H9 (cell line): ENCODE measurements at regions not wholly inside any gene's neighbourhood (a gene's known extent, or its start where the extent isn't known, plus 50 kb on each side); places are given as distances from the start of the nearest gene placed in this dataset.

ENCODE experiments used
- DNase-seq: peaks from one replicate; pipeline ENCODE4 v3.0.0-alpha.2; 2017
- H2AFZ ChIP-seq: one replicate; pipeline ENCODE4 v1.6.1; 2013; ENCODE audit warnings: mild to moderate bottlenecking, low read length, control low read depth, moderate library complexity
- H2AK5ac ChIP-seq: 2 replicates; pipeline ENCODE4 v1.6.1; 2013; ENCODE audit warnings: low read length, control low read depth, mixed read lengths; ENCODE audit not compliant: insufficient read length
- H2BK120ac ChIP-seq: one replicate; pipeline ENCODE4 v1.6.1; 2013; ENCODE audit warnings: low read depth, mild to moderate bottlenecking, low read length, control low read depth, inconsistent platforms; ENCODE audit not compliant: poor library complexity, severe bottlenecking
- H2BK12ac ChIP-seq: 2 replicates; pipeline ENCODE4 v1.6.1; 2013; ENCODE audit warnings: low read length, control low read depth, mixed read lengths, low read depth; ENCODE audit not compliant: insufficient read length
- H2BK15ac ChIP-seq: 2 replicates; pipeline ENCODE4 v1.6.1; 2013; ENCODE audit warnings: low read depth, low read length, control low read depth
- H2BK20ac ChIP-seq: one replicate; pipeline ENCODE4 v1.6.1; 2013; ENCODE audit warnings: low read depth, mild to moderate bottlenecking, low read length, control low read depth, inconsistent platforms; ENCODE audit not compliant: poor library complexity, severe bottlenecking
- H2BK5ac ChIP-seq: 2 replicates; pipeline ENCODE4 v1.6.1; 2013; ENCODE audit warnings: low read length, control low read depth, mixed read lengths; ENCODE audit not compliant: insufficient read length
- H3K14ac ChIP-seq: 2 replicates; pipeline ENCODE4 v1.6.1; 2013; ENCODE audit warnings: low read length, control low read depth; ENCODE audit not compliant: insufficient read depth
- H3K18ac ChIP-seq: 2 replicates; pipeline ENCODE4 v1.6.1; 2013; ENCODE audit warnings: low read depth, mild to moderate bottlenecking, mixed read lengths, low read length, control low read depth; ENCODE audit not compliant: insufficient read length
- H3K23ac ChIP-seq: 2 replicates; pipeline ENCODE4 v1.6.1; 2013; ENCODE audit warnings: low read length, control low read depth, mixed read lengths, low read depth; ENCODE audit not compliant: insufficient read length
- H3K23me2 ChIP-seq: 2 replicates; pipeline ENCODE4 v1.6.1; 2013; ENCODE audit warnings: low read depth, mild to moderate bottlenecking, mixed read lengths, low read length, control low read depth; ENCODE audit not compliant: insufficient read length, poor library complexity, severe bottlenecking
- H3K27ac ChIP-seq: 2 replicates; pipeline ENCODE4 v1.5.1; 2013; ENCODE audit warnings: low read length, control low read depth, mixed read lengths, low read depth; ENCODE audit not compliant: insufficient read length
- H3K27me3 ChIP-seq: 2 replicates; pipeline ENCODE4 v1.6.1; 2013; ENCODE audit warnings: low read length, control low read depth, inconsistent platforms; ENCODE audit not compliant: insufficient read depth
- H3K4ac ChIP-seq: 2 replicates; pipeline ENCODE4 v1.6.1; 2013; ENCODE audit warnings: low read depth, mild to moderate bottlenecking, control low read depth, inconsistent platforms, low read length, moderate library complexity
- H3K4me1 ChIP-seq: 2 replicates; pipeline ENCODE4 v1.6.1; 2013; ENCODE audit warnings: low read length, control low read depth, inconsistent platforms; ENCODE audit not compliant: insufficient read depth
- H3K4me2 ChIP-seq: 2 replicates; pipeline ENCODE4 v1.6.1; 2013; ENCODE audit warnings: low read length, control low read depth, mixed read lengths; ENCODE audit not compliant: insufficient read length, insufficient read depth
- H3K56ac ChIP-seq: 2 replicates; pipeline ENCODE4 v1.6.1; 2013; ENCODE audit warnings: low read depth, mild to moderate bottlenecking, mixed read lengths, low read length, control low read depth; ENCODE audit not compliant: insufficient read length
- H3K79me1 ChIP-seq: 2 replicates; pipeline ENCODE4 v1.6.1; 2013; ENCODE audit warnings: low read depth, mild to moderate bottlenecking, moderate library complexity, low read length, control low read depth, inconsistent platforms; ENCODE audit not compliant: insufficient read depth, poor library complexity, severe bottlenecking
- H3K79me2 ChIP-seq: 2 replicates; pipeline ENCODE4 v1.6.1; 2013; ENCODE audit warnings: low read length, control low read depth, inconsistent platforms; ENCODE audit not compliant: insufficient read depth
- H3K9ac ChIP-seq: 2 replicates; pipeline ENCODE4 v1.6.1; 2013; ENCODE audit warnings: low read length, control low read depth, mixed read lengths; ENCODE audit not compliant: insufficient read length; ENCODE audit errors: extremely low read depth
- H3K9me3 ChIP-seq: one replicate; pipeline ENCODE4 v1.6.1; 2013; ENCODE audit warnings: low read depth, low read length, inconsistent platforms; ENCODE audit not compliant: control insufficient read depth
- H3T11ph ChIP-seq: one replicate; pipeline ENCODE4 v1.6.1; 2013; ENCODE audit warnings: mild to moderate bottlenecking, low read length, control low read depth, inconsistent platforms
- H4K20me1 ChIP-seq: one replicate; pipeline ENCODE4 v1.6.1; 2013; ENCODE audit not compliant: control insufficient read depth, insufficient read length, insufficient read depth
- H4K5ac ChIP-seq: 2 replicates; pipeline ENCODE4 v1.6.1; 2013; ENCODE audit warnings: low read depth, mild to moderate bottlenecking, mixed read lengths, low read length, control low read depth; ENCODE audit not compliant: insufficient read length
- H4K8ac ChIP-seq: replicated peaks from 2 replicates; pipeline ENCODE4 v1.6.1; 2013; ENCODE audit warnings: low read length, control low read depth, mixed read lengths, low read depth; ENCODE audit not compliant: insufficient read length
- H4K91ac ChIP-seq: 2 replicates; pipeline ENCODE4 v1.6.1; 2013; ENCODE audit warnings: low read depth, mild to moderate bottlenecking, moderate library complexity, mixed read lengths, low read length, control low read depth; ENCODE audit not compliant: insufficient read length
- H3K27ac Mint-ChIP-seq, 3 experiments: 2 replicates in 2 of 3; 3 replicates in 1 of 3; pipeline ENCODE4 v1.8.0; 2020 to 2021; ENCODE audit warnings: mixed read lengths in 3 of 3, mild to moderate bottlenecking in 1 of 3, moderate library complexity in 1 of 3
- H3K27me3 Mint-ChIP-seq: 2 replicates; pipeline ENCODE4 v1.8.0; 2021; ENCODE audit warnings: low read depth, mild to moderate bottlenecking, moderate library complexity, mixed read lengths
- H3K36me3 Mint-ChIP-seq, 3 experiments: 2 replicates in 2 of 3; 3 replicates in 1 of 3; pipeline ENCODE4 v1.8.0; 2020 to 2021; ENCODE audit warnings: low read depth in 3 of 3, mixed read lengths in 3 of 3; ENCODE audit not compliant: insufficient read depth in 1 of 3
- H3K4me1 Mint-ChIP-seq, 2 experiments: 2 replicates each; pipeline ENCODE4 v1.8.0; 2020; ENCODE audit warnings: mixed read lengths in 2 of 2
- H3K4me3 Mint-ChIP-seq, 2 experiments: 2 replicates in 1 of 2; 3 replicates in 1 of 2; pipeline ENCODE4 v1.8.0; 2020 to 2021; ENCODE audit warnings: mild to moderate bottlenecking in 2 of 2, mixed read lengths in 2 of 2, moderate library complexity in 1 of 2
- H3K9me3 Mint-ChIP-seq, 2 experiments: 2 replicates in 1 of 2; 3 replicates in 1 of 2; pipeline ENCODE4 v1.8.0; 2020; ENCODE audit warnings: mild to moderate bottlenecking in 2 of 2, mixed read lengths in 2 of 2, moderate library complexity in 1 of 2
- WGBS: extraction: QIAGEN DNeasy Blood & Tissue Kit; methylation state at CpG from one replicate; pipeline ENCODE4 v1.1.7; 2013; ENCODE audit warnings: missing lambda C conversion rate, low lambda C conversion rate, mixed read lengths; ENCODE audit not compliant: insufficient read length; ENCODE audit errors: extremely low coverage; 5-methylcytosine and 5-hydroxymethylcytosine counted together
- TF ChIP-seq, protein P1 (sequence below): fragments of 200-600 bp; sonication (generic); conservative IDR thresholded peaks from 3 replicates; pipeline ENCODE4 v1.8.0; 2021; ENCODE audit warnings: antibody characterized with exemption, mild to moderate bottlenecking

DNA sequence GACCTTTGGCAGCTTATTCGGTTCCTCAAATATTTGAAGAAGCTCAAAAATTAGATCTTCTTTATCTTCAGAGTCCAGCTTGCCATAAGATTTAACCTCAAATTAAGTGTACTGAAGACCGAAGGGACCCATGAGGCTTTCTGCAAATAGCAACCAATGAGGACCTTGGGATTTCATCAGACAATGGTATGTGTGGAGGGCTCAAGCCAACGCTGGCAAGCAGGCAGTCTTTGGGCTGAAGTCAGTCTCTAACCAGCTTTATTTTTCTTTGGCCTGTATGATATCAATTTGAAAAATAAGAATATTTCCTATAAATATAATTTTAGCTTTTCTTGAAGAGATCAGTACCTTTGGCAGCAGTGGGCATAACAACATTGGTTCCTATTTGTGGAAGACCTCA, 692.7 kb downstream of the MCTP2 start:
- H3K27ac ChIP-seq, result no peak overlapping the region
- no peak overlapping the region for H4K5ac ChIP-seq
- no peaks in the 10 kb centered on the region for H3K79me2 ChIP-seq
- no CpG with 5 or more reads among the region's 3 CpGs for WGBS
- H3K27ac Mint-ChIP-seq, result no peak overlapping the region
- no peak overlapping the region for H3K9ac ChIP-seq
- no peak for DNase-seq
- no peaks in the 10 kb centered on the region for H3K9me3 ChIP-seq
- no peak overlapping the region for H3T11ph ChIP-seq
- H2BK15ac ChIP-seq, result no peak overlapping the region
- H2BK12ac ChIP-seq, result no peak overlapping the region
- H4K8ac ChIP-seq, result no peak overlapping the region
- H3K79me1 ChIP-seq, result no peaks in the 10 kb centered on the region
- H3K36me3 Mint-ChIP-seq, result no peaks in the 10 kb centered on the region
- no peak overlapping the region for H2BK20ac ChIP-seq
- no peaks in the 10 kb centered on the region for H3K4me1 Mint-ChIP-seq
- no peak overlapping the region for H2BK5ac ChIP-seq
- no peak overlapping the region for H3K56ac ChIP-seq
- no peak overlapping the region for H2AFZ ChIP-seq
- no peaks in the 10 kb centered on the region for H3K27me3 ChIP-seq
- no peak overlapping the region for H3K4ac ChIP-seq
- H3K9me3 Mint-ChIP-seq, result no peaks in the 10 kb centered on the region; a peak in 1 of 5 replicates
- H3K4me1 ChIP-seq, result no peaks in the 10 kb centered on the region
- no peaks in the 10 kb centered on the region for H4K20me1 ChIP-seq
- TF ChIP-seq, protein P1, sequence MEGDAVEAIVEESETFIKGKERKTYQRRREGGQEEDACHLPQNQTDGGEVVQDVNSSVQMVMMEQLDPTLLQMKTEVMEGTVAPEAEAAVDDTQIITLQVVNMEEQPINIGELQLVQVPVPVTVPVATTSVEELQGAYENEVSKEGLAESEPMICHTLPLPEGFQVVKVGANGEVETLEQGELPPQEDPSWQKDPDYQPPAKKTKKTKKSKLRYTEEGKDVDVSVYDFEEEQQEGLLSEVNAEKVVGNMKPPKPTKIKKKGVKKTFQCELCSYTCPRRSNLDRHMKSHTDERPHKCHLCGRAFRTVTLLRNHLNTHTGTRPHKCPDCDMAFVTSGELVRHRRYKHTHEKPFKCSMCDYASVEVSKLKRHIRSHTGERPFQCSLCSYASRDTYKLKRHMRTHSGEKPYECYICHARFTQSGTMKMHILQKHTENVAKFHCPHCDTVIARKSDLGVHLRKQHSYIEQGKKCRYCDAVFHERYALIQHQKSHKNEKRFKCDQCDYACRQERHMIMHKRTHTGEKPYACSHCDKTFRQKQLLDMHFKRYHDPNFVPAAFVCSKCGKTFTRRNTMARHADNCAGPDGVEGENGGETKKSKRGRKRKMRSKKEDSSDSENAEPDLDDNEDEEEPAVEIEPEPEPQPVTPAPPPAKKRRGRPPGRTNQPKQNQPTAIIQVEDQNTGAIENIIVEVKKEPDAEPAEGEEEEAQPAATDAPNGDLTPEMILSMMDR, result no peak
- no peak overlapping the region for H2AK5ac ChIP-seq
- no peaks in the 10 kb centered on the region for H3K27me3 Mint-ChIP-seq
- no peak overlapping the region for H3K14ac ChIP-seq
- H3K23me2 ChIP-seq, result no peaks in the 10 kb centered on the region
- H4K91ac ChIP-seq, result no peak overlapping the region
- H3K4me3 Mint-ChIP-seq, result no peak overlapping the region
- H3K23ac ChIP-seq, result no peak overlapping the region
- H2BK120ac ChIP-seq, result no peak overlapping the region
- no peak overlapping the region for H3K18ac ChIP-seq
- no peak overlapping the region for H3K4me2 ChIP-seq
